ENCODE measurements at regions not wholly inside any gene's neighbourhood (a gene's known extent, or its start where the extent isn't known, plus 50 kb on each side); places are given as distances from the start of the nearest gene placed in this dataset.

DNA sequence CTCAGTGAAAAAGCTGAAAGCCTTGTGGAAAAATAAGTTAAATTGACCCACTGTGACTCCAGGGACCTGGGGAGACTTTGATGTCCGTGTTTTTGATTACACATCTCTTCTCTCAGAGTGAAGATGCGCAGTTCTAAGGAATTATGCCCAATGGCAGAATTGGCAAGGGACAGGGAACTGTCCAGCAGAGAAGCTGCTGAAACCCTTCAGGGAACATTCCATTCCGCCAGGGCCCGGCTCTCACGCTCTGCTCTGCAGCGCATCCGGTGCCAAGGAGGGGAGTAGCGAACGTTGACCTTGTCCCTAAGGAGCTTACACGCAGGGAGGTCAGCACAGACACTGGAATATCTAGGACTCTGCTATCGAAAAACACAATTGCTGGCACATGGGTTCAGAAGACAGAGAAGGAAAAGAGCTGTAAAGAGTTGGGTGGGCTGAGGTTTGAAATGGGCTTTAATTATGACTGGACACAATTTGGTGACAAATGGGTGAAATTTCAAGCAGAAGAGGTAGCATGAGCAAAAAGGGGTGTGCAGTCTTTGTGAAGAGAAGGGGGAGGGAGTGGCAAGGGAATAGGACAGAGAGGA, 64.5 kb upstream of the B3GAT1 start:
- Mint-ChIP-seq H3K9me3 (no peaks in the 10 kb centered on the region; a peak in 1 of 5 replicates), H3K4me1 (peaks cover 28 to 35% of the 10 kb centered on the region in 2 experiments), H3K27ac (no peak overlapping the region; a peak in 1 of 7 replicates), H3K27me3 (ENCODE audit: low read depth) (peaks cover 46% of the 10 kb centered on the region), H3K4me3 (peak overlapping the region in 1 of 2 experiments; percentile 11; a peak in 1 of 5 replicates), H3K36me3 (ENCODE audit: insufficient read depth in 1 of 3, low read depth in 3 of 3) (no peaks in the 10 kb centered on the region)
- H4K5ac ChIP-seq (ENCODE audit: insufficient read length, low read depth, low read length) = no peak overlapping the region
- H3K4me2 ChIP-seq (ENCODE audit: insufficient read depth, insufficient read length, low read length) = no peak overlapping the region
- H3K4me1 ChIP-seq (ENCODE audit: insufficient read depth, low read length) = peaks cover 6% of the 10 kb centered on the region; the same call in 1 of the 2 replicates
- peak; percentile 72 for DNase-seq
- TF ChIP-seq, protein P1, sequence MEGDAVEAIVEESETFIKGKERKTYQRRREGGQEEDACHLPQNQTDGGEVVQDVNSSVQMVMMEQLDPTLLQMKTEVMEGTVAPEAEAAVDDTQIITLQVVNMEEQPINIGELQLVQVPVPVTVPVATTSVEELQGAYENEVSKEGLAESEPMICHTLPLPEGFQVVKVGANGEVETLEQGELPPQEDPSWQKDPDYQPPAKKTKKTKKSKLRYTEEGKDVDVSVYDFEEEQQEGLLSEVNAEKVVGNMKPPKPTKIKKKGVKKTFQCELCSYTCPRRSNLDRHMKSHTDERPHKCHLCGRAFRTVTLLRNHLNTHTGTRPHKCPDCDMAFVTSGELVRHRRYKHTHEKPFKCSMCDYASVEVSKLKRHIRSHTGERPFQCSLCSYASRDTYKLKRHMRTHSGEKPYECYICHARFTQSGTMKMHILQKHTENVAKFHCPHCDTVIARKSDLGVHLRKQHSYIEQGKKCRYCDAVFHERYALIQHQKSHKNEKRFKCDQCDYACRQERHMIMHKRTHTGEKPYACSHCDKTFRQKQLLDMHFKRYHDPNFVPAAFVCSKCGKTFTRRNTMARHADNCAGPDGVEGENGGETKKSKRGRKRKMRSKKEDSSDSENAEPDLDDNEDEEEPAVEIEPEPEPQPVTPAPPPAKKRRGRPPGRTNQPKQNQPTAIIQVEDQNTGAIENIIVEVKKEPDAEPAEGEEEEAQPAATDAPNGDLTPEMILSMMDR (conservative IDR thresholded peaks at IDR 0.05) = no peak
- H4K8ac ChIP-seq (replicated peaks; ENCODE audit: insufficient read length, low read depth, low read length) = no peak overlapping the region
- H3K9ac ChIP-seq (ENCODE audit: extremely low read depth, insufficient read length, low read length) = no peak overlapping the region
- H3K23ac ChIP-seq (ENCODE audit: insufficient read length, low read depth, low read length) = no peak overlapping the region
- H3K27me3 ChIP-seq (ENCODE audit: insufficient read depth, low read length) = no peaks in the 10 kb centered on the region; the same call in 1 of the 2 replicates
- H3T11ph ChIP-seq (ENCODE audit: low read length) = no peak overlapping the region
- H3K9me3 ChIP-seq (ENCODE audit: control insufficient read depth, low read depth, low read length) = no peaks in the 10 kb centered on the region
- no peak overlapping the region for H3K56ac ChIP-seq (ENCODE audit: insufficient read length, low read depth, low read length)
- no peaks in the 10 kb centered on the region for H3K79me2 ChIP-seq (ENCODE audit: insufficient read depth, low read length)
- H2BK5ac ChIP-seq (ENCODE audit: insufficient read length, low read length) = no peak overlapping the region
- H3K79me1 ChIP-seq (ENCODE audit: insufficient read depth, low read depth, low read length, poor library complexity, severe bottlenecking) = no peaks in the 10 kb centered on the region
- H3K18ac ChIP-seq (ENCODE audit: insufficient read length, low read depth, low read length) = no peak overlapping the region
- H2AK5ac ChIP-seq (ENCODE audit: insufficient read length, low read length) = no peak overlapping the region
- no peak overlapping the region for H2BK15ac ChIP-seq (ENCODE audit: low read depth, low read length)
- no peaks in the 10 kb centered on the region for H3K23me2 ChIP-seq (ENCODE audit: insufficient read length, low read depth, low read length, poor library complexity, severe bottlenecking)
- no CpG with 5 or more reads among the region's 11 CpGs for WGBS (ENCODE audit: extremely low coverage, insufficient read length, low lambda C conversion rate)
- H4K91ac ChIP-seq (ENCODE audit: insufficient read length, low read depth, low read length) = no peak overlapping the region
- H2BK20ac ChIP-seq (ENCODE audit: low read depth, low read length, poor library complexity, severe bottlenecking) = no peak overlapping the region
- H3K14ac ChIP-seq (ENCODE audit: insufficient read depth, low read length) = no peak overlapping the region
- H3K27ac ChIP-seq (ENCODE audit: insufficient read length, low read depth, low read length) = no peak overlapping the region
- H2BK120ac ChIP-seq (ENCODE audit: low read depth, low read length, poor library complexity, severe bottlenecking) = no peak overlapping the region
- no peak overlapping the region for H2AFZ ChIP-seq (ENCODE audit: low read length)
- no peak overlapping the region for H3K4ac ChIP-seq (ENCODE audit: low read depth, low read length)
- H2BK12ac ChIP-seq (ENCODE audit: insufficient read length, low read depth, low read length) = no peak overlapping the region
- no peaks in the 10 kb centered on the region for H4K20me1 ChIP-seq (ENCODE audit: control insufficient read depth, insufficient read depth, insufficient read length)
